ENCODE measurements at regions not wholly inside any gene's neighbourhood (a gene's known extent, or its start where the extent isn't known, plus 50 kb on each side); places are given as distances from the start of the nearest gene placed in this dataset.

DNA sequence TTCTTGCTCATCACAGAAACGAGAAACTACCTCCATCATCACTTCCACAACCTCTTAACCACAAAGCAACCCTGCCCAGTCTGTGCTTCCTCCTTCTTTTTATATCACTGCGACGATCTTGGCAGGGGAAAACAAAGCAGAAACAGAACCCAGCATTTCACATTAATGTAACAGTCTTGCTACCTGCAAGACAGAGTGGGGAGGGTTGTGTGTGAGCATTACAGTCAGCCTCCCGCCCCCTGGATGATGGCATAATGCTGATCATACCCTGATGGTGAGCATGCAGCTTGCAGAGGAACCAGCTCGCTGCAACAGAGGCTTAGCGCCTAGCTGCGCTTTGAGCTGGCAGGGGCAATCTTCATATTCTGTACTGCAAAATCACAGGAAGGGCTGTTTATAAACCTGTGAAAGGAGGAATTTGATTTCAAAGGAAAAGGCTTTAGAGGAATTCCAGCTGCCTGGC, 376.1 kb downstream of the IRS1 start:
- Histone ChIP-seq H3K4me1 (peaks cover 6 to 21% (median 15%) of the 10 kb centered on the region in 4 donors), H3K36me3 (no peaks in the 10 kb centered on the region), H3K4me3 (peak overlapping the region in 2 of 4 donors; percentile 2 to 18), H3K27ac (replicated peaks in 1 of 4) (peak overlapping the region in 1 of 4 donors; percentile 47), H3K27me3 (no peaks in the 10 kb centered on the region), H3K9me3 (no peaks in the 10 kb centered on the region)
- intact Hi-C loops (cut with DNase I) = no loop called here
- TF ChIP-seq, protein P1, sequence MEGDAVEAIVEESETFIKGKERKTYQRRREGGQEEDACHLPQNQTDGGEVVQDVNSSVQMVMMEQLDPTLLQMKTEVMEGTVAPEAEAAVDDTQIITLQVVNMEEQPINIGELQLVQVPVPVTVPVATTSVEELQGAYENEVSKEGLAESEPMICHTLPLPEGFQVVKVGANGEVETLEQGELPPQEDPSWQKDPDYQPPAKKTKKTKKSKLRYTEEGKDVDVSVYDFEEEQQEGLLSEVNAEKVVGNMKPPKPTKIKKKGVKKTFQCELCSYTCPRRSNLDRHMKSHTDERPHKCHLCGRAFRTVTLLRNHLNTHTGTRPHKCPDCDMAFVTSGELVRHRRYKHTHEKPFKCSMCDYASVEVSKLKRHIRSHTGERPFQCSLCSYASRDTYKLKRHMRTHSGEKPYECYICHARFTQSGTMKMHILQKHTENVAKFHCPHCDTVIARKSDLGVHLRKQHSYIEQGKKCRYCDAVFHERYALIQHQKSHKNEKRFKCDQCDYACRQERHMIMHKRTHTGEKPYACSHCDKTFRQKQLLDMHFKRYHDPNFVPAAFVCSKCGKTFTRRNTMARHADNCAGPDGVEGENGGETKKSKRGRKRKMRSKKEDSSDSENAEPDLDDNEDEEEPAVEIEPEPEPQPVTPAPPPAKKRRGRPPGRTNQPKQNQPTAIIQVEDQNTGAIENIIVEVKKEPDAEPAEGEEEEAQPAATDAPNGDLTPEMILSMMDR (IDR thresholded peaks at IDR 0.05) = no peak
- TF ChIP-seq POLR2A (IDR thresholded peaks at IDR 0.05; ENCODE audit: low read depth) = no peak
- TF ChIP-seq POLR2AphosphoS5 (IDR thresholded peaks at IDR 0.05) = no peak
- no peak for TF ChIP-seq EP300 (IDR thresholded peaks at IDR 0.05)
- peak; percentile 89 for DNase-seq (ENCODE audit: extremely low spot score)
- WGBS = 16% methylated on average over 7 of the region's 7 CpGs

DNA sequence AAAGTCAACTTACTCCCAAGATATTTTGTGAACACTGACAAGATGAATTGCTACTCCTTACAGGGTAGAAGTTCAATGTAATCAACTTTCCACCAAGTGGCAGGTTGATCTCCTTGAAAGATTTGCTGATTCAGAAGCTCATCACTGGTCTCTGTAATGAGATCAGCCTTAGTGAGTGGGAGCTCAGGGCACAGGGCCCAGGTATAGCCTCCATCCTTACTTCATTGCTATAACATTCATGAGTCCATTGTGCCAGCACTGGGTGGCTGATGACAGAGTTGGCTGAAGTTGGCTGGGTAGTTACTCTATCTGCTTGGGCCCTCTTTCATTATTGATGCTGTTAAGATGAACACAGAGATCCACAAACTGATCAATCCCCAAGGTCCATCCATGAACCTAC, 379.0 kb downstream of the IRS1 start:
- Histone ChIP-seq H3K36me3 (no peaks in the 10 kb centered on the region), H3K4me3 (no peak overlapping the region), H3K4me1 (peaks cover 6 to 21% (median 15%) of the 10 kb centered on the region in 4 donors), H3K27ac (replicated peaks in 1 of 4) (no peak overlapping the region), H3K9me3 (no peaks in the 10 kb centered on the region), H3K27me3 (no peaks in the 10 kb centered on the region)
- no peak for DNase-seq (ENCODE audit: extremely low spot score)
- no peak for TF ChIP-seq POLR2A (IDR thresholded peaks at IDR 0.05; ENCODE audit: low read depth)
- TF ChIP-seq, protein P1 (IDR thresholded peaks at IDR 0.05) = no peak
- no peak for TF ChIP-seq POLR2AphosphoS5 (IDR thresholded peaks at IDR 0.05)
- no peak for TF ChIP-seq EP300 (IDR thresholded peaks at IDR 0.05)
- intact Hi-C loops (cut with DNase I) = no loop called here

- TF ChIP-seq POLR2AphosphoS5 (IDR thresholded peaks at IDR 0.05) = no peak
- TF ChIP-seq POLR2A (IDR thresholded peaks at IDR 0.05; ENCODE audit: low read depth) = no peak
- TF ChIP-seq, protein P1 (IDR thresholded peaks at IDR 0.05) = no peak
- TF ChIP-seq EP300 (IDR thresholded peaks at IDR 0.05) = no peak
- no peaks in the 10 kb centered on the region for H3K36me3 ChIP-seq
- intact Hi-C loops (cut with DNase I) = no loop called here
- H3K4me3 ChIP-seq = no peak overlapping the region
- no peaks in the 10 kb centered on the region for H3K9me3 ChIP-seq
- DNase-seq (ENCODE audit: extremely low spot score) = no peak
- no peaks in the 10 kb centered on the region for H3K27me3 ChIP-seq
- H3K27ac ChIP-seq (replicated peaks in 1 of 4) = no peak overlapping the region
- H3K4me1 ChIP-seq = peaks cover 0 to 5% (median 4%) of the 10 kb centered on the region in 4 donors
- WGBS = 96% methylated on average over 5 of the region's 5 CpGs
Observed at GRCh38 chr2:226418521-226418920, 381.1 kb downstream of the IRS1 start.

DNA sequence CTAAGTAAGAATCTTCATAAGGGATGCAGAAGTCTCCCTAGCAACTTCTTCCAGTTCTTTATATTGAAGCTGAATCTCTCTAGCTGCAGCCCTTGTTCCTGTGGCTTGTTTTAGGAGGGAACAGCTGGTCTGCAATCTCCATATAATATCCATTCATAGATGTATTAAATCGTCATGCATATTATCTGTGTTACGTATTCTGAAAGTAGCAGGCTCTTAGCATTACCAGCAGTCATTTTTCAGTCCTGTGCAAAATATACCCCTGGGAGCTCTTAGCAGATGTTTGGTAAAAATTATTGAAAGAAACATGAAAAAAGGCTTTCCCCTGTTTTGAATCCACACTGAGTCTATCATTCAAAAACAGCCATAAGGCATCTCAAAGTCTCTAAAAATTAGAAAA, 385.3 kb downstream of the IRS1 start:
- no peak for TF ChIP-seq POLR2A (IDR thresholded peaks at IDR 0.05; ENCODE audit: low read depth)
- no peak for TF ChIP-seq POLR2AphosphoS5 (IDR thresholded peaks at IDR 0.05)
- TF ChIP-seq, protein P1 (IDR thresholded peaks at IDR 0.05) = no peak
- TF ChIP-seq EP300 (IDR thresholded peaks at IDR 0.05) = no peak
- Histone ChIP-seq H3K27ac (replicated peaks in 1 of 4) (no peak overlapping the region), H3K9me3 (no peaks in the 10 kb centered on the region), H3K36me3 (no peaks in the 10 kb centered on the region), H3K4me1 (no peaks in the 10 kb centered on the region), H3K4me3 (no peak overlapping the region), H3K27me3 (no peaks in the 10 kb centered on the region)
- 69% methylated on average over 2 of the region's 2 CpGs for WGBS
- DNase-seq (ENCODE audit: extremely low spot score) = no peak
- intact Hi-C loops (cut with DNase I) = no loop called here

DNA sequence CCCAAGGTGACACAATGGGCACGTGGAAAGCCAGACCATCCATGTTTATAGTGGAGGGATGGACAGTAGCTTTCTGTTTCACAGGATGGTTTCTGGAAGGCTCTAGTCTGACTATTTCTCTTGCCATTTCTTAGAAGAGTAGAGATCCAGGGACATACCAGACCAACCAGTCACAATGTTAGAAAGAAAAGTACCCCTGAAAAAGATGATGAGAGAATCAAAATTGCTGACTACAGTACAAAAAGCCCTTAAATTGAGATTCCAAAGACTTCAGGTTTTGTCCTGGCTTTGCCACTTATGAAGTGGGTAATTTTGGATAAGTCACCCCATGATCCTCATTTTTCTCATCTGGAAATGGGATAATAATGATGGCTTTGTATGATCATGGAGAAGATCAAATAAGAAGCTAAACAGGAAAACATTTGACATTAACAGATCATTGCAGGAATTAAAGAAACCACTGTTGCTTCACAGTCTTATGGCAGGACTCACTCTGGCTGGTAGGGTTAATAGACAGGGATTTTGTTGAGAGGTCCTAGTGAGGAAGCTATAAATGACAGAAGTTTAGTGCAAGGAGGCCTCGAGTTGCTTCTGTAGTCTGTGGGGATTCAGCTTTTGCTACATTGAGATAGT, 386.0 kb downstream of the IRS1 start:
- H3K4me1 ChIP-seq = no peaks in the 10 kb centered on the region
- no peaks in the 10 kb centered on the region for H3K27me3 ChIP-seq
- H3K27ac ChIP-seq (replicated peaks in 1 of 4) = no peak overlapping the region
- no peak for DNase-seq (ENCODE audit: extremely low spot score)
- H3K9me3 ChIP-seq = no peaks in the 10 kb centered on the region
- no peak for TF ChIP-seq EP300 (IDR thresholded peaks at IDR 0.05)
- intact Hi-C loops (cut with DNase I) = no loop called here
- no peak overlapping the region for H3K4me3 ChIP-seq
- 59% methylated on average over 2 of the region's 2 CpGs for WGBS
- H3K36me3 ChIP-seq = no peaks in the 10 kb centered on the region

Measured in esophagus muscularis mucosa (tissue), 4 donors.